ENCODE measurements at regions not wholly inside any gene's neighbourhood (a gene's known extent, or its start where the extent isn't known, plus 50 kb on each side); places are given as distances from the start of the nearest gene placed in this dataset.
"Not testable (repeated sequence)": the region's sequence is repeated elsewhere in the genome, so short reads cannot be mapped to it uniquely, and the experiment has no call there.

- H3K4me3 ChIP-seq (replicated peaks in 1 of 2; ENCODE audit: low read depth in 2 of 2, low read length in 2 of 2), result no peak overlapping the region
- peak in 1 of 2 donors; percentile 16 for DNase-seq (ENCODE audit: low read depth in 2 of 2)
- TF ChIP-seq CTCF (IDR thresholded peaks at IDR 0.05; ENCODE audit: low read depth, low read length), result no peak
These were observed 132.5 kb upstream of the FBXL7 start for GRCh38 chr5:15367489-15367888.

GRCh38 chr5:15366676-15367391, 133.1 kb upstream of the FBXL7 start:
- peak; percentile 58 to 61 for DNase-seq (ENCODE audit: low read depth in 2 of 2)
- TF ChIP-seq CTCF (IDR thresholded peaks at IDR 0.05; ENCODE audit: low read depth, low read length), result no peak
- H3K4me3 ChIP-seq (replicated peaks in 1 of 2; ENCODE audit: low read depth in 2 of 2, low read length in 2 of 2), result no peak overlapping the region

- no peak for TF ChIP-seq CTCF (IDR thresholded peaks at IDR 0.05; ENCODE audit: low read depth, low read length)
- peak; percentile 31 to 42 for DNase-seq (ENCODE audit: low read depth in 2 of 2)
- no peak overlapping the region for H3K4me3 ChIP-seq (replicated peaks in 1 of 2; ENCODE audit: low read depth in 2 of 2, low read length in 2 of 2)
These were observed 134.9 kb upstream of the FBXL7 start for GRCh38 chr5:15365070-15365469.

GRCh38 chr5:15363601-15364000, 136.4 kb upstream of the FBXL7 start:
- no peak for TF ChIP-seq CTCF (IDR thresholded peaks at IDR 0.05; ENCODE audit: low read depth, low read length)
- DNase-seq (ENCODE audit: low read depth in 2 of 2), result no peak
- H3K4me3 ChIP-seq (replicated peaks in 1 of 2; ENCODE audit: low read depth in 2 of 2, low read length in 2 of 2), result no peak overlapping the region

DNA sequence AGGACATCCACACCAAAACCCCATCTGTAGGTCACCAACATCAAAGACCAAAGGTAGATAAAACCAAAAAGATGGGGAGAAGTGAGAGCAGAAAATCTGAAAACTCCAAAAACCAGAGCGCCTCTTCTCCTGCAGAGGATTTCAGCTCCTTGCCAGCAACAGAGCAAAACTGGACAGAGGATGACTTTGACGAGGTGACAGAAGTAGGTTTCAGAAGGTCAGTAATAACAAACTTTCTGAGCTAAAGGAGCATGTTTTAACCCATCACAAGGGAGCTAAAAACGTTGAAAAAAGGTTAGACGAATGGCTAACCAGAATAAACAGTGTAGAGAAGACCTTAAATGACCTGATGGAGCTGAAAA, 142.9 kb upstream of the FBXL7 start:
- H3K4me3 ChIP-seq (replicated peaks in 1 of 2; ENCODE audit: low read depth in 2 of 2, low read length in 2 of 2); DNase-seq (ENCODE audit: low read depth in 2 of 2): not testable (repeated sequence)

GRCh38 chr5:15356308-15357091, 143.5 kb upstream of the FBXL7 start:
- not testable (repeated sequence) for H3K4me3 ChIP-seq (replicated peaks in 1 of 2; ENCODE audit: low read depth in 2 of 2, low read length in 2 of 2)

GRCh38 chr5:15354021-15354420, 146.0 kb upstream of the FBXL7 start:
- TF ChIP-seq CTCF (IDR thresholded peaks at IDR 0.05; ENCODE audit: low read depth, low read length), result no peak
- H3K4me3 ChIP-seq (replicated peaks in 1 of 2; ENCODE audit: low read depth in 2 of 2, low read length in 2 of 2), result no peak overlapping the region
- DNase-seq (ENCODE audit: low read depth in 2 of 2), result no peak

More at GRCh38 chr5:15356308-15357091, 143.5 kb upstream of the FBXL7 start:
- not testable (repeated sequence) for DNase-seq (ENCODE audit: low read depth in 2 of 2)

Data from cardiac fibroblast (primary cell).